ENCODE measurements at regions not wholly inside any gene's neighbourhood (a gene's known extent, or its start where the extent isn't known, plus 50 kb on each side); places are given as distances from the start of the nearest gene placed in this dataset.

DNA sequence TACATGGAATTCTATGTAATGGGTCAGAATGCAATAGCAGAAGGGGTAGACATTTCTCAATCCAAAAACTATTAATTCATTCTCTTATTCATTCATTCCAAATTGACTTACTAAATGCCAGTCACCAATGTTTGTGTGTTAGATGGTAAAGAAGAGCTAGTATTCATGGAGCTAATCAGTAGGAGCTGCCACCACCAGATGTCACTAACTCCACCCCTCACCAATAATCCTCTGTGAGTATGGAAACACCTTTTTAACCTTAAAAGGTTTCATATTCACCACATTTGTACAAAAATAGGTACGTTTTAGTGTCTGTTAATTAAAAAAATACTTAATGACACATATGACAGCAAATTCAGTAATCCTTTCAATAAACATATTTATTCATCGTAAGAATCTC, 131.8 kb upstream of the PKN2 start:
- Histone ChIP-seq H3K36me3 (ENCODE audit: low read depth, missing control alignments) (no peaks in the 10 kb centered on the region), H3K27ac (no peak overlapping the region), H3K9me3 (no peaks in the 10 kb centered on the region), H3K27me3 (no peaks in the 10 kb centered on the region), H3K4me1 (no peaks in the 10 kb centered on the region), H3K4me3 (no peak overlapping the region)
- DNase-seq, result no peak
- intact Hi-C loops (cut with DNase I; ENCODE audit: low total_unique reads), result no loop called here
- no peak for TF ChIP-seq POLR2A (IDR thresholded peaks at IDR 0.05)
- TF ChIP-seq, protein P1, sequence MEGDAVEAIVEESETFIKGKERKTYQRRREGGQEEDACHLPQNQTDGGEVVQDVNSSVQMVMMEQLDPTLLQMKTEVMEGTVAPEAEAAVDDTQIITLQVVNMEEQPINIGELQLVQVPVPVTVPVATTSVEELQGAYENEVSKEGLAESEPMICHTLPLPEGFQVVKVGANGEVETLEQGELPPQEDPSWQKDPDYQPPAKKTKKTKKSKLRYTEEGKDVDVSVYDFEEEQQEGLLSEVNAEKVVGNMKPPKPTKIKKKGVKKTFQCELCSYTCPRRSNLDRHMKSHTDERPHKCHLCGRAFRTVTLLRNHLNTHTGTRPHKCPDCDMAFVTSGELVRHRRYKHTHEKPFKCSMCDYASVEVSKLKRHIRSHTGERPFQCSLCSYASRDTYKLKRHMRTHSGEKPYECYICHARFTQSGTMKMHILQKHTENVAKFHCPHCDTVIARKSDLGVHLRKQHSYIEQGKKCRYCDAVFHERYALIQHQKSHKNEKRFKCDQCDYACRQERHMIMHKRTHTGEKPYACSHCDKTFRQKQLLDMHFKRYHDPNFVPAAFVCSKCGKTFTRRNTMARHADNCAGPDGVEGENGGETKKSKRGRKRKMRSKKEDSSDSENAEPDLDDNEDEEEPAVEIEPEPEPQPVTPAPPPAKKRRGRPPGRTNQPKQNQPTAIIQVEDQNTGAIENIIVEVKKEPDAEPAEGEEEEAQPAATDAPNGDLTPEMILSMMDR (IDR thresholded peaks at IDR 0.05), result no peak
- 92 to 94% methylated on average over 2 of the region's 2 CpGs for WGBS, 2 donors

DNA sequence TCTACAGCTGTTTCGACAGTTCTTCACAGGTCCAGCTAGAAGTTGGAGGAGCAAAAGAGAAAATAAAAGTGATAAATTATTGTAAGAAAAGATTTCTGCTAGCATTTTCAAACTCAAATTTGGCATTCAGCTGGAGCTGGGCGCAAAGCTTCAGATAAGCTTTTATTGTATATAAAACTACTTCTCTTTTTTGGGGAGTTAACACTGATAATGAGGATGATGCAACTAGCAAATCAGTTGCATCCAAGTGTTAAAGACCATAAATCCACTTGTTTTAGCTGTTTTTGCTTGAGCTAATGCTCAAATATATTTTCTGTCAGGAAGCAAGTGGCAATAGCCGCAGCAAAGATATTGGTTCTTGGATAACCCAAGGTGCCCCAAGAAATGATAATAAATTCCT, 127.1 kb upstream of the PKN2 start:
- H3K9me3 ChIP-seq, result no peaks in the 10 kb centered on the region
- H3K27ac ChIP-seq, result no peak overlapping the region
- DNase-seq, result no peak
- no peaks in the 10 kb centered on the region for H3K27me3 ChIP-seq
- no peaks in the 10 kb centered on the region for H3K36me3 ChIP-seq (ENCODE audit: low read depth, missing control alignments)
- no peak overlapping the region for H3K4me3 ChIP-seq
- intact Hi-C loops (cut with DNase I; ENCODE audit: low total_unique reads), result no loop called here
- no peaks in the 10 kb centered on the region for H3K4me1 ChIP-seq
- TF ChIP-seq, protein P1 (IDR thresholded peaks at IDR 0.05), result no peak
- 85 to 89% methylated on average over 3 of the region's 3 CpGs for WGBS, 2 donors

DNA sequence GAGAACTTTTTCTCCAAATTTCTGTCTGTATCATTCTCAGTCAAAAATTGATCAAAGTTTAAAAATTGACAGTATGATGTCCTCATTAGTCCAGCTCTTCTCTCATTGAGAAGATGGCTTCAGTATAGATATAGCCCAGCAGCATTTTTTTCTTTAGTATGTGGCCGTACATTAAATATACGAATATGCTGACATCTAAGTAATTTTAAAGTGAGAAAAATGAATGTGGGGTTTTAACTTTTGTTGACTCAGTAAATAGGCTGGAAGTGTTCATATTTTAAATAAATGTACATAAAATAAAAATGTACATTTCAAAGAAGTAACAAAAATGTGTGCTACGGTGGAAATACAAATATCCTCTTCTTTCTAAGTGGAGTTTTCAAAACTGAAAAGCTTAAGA, 123.5 kb upstream of the PKN2 start:
- intact Hi-C loops (cut with DNase I; ENCODE audit: low total_unique reads), result no loop called here
- Histone ChIP-seq H3K9me3 (no peaks in the 10 kb centered on the region), H3K4me3 (no peak overlapping the region), H3K27me3 (no peaks in the 10 kb centered on the region), H3K36me3 (ENCODE audit: low read depth, missing control alignments) (no peaks in the 10 kb centered on the region), H3K4me1 (no peaks in the 10 kb centered on the region), H3K27ac (no peak overlapping the region)
- no peak for DNase-seq
- 92 to 95% methylated on average over 3 of the region's 3 CpGs for WGBS, 2 donors
- no peak for TF ChIP-seq POLR2A (IDR thresholded peaks at IDR 0.05)
- TF ChIP-seq, protein P1 (IDR thresholded peaks at IDR 0.05), result no peak

DNA sequence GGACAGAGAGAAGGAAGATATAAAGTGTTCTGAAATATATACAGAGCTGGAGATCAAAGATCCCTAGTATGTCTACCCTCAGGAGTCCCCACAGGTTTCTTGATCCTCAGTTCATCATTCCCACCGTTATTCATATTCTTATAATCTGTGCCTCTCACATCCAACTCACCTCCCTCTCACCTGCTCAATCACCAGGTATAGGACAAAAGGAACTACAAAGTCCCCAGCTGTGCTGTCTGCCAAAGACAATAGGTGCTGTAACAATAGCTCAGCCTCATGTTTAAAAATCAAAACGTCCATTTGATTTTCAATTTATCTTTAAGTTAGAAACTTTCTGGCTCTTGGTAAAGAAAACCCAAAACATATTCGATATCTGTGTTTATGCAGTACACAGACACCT, 121.1 kb upstream of the PKN2 start:
- H3K27me3 ChIP-seq, result no peaks in the 10 kb centered on the region
- 70 to 74% methylated on average over 3 of the region's 3 CpGs for WGBS, 2 donors

More for the DNA sequence above, 121.1 kb upstream of the PKN2 start:
- H3K36me3 ChIP-seq (ENCODE audit: low read depth, missing control alignments), result no peaks in the 10 kb centered on the region
- DNase-seq, result no peak
- no peaks in the 10 kb centered on the region for H3K9me3 ChIP-seq
- intact Hi-C loops (cut with DNase I; ENCODE audit: low total_unique reads), result no loop called here
- no peak overlapping the region for H3K4me3 ChIP-seq
- no peak for TF ChIP-seq POLR2A (IDR thresholded peaks at IDR 0.05)
- TF ChIP-seq, protein P1 (IDR thresholded peaks at IDR 0.05), result no peak
- H3K4me1 ChIP-seq, result no peaks in the 10 kb centered on the region
- H3K27ac ChIP-seq, result no peak overlapping the region

All from testis (tissue), 2 donors.